ENCODE measurements at regions not wholly inside any gene's neighbourhood (a gene's known extent, or its start where the extent isn't known, plus 50 kb on each side); places are given as distances from the start of the nearest gene placed in this dataset.

DNA sequence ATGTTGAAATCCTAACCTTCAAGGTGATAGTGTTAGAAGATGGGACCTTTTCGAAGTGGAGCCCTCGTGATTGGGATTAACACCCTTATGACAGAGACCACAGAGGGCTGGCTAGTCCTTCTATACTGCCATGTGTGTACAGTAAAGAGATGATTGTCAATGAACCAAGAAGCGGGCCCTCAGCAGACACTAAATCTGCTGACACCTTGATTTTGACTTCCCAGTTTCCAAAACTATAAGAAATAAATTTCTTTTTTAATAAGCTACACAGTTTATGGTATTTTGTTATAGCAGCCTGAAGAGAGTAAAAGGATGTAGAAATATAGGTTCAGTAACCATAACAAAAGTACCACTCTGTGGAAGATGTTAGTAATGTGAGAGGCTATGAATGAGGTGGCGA is 419.0 kb upstream of the NUDT12 start:
- Histone ChIP-seq H3K27me3 (ENCODE audit: control insufficient read depth in 2 of 2, insufficient read depth in 2 of 2, low read length in 2 of 2) (no peaks in the 10 kb centered on the region), H3K36me3 (ENCODE audit: control insufficient read depth in 2 of 2, extremely low read depth in 1 of 2, insufficient read depth in 2 of 2, low read length in 2 of 2) (no peaks in the 10 kb centered on the region), H3K9me3 (replicated peaks; ENCODE audit: control insufficient read depth, insufficient read depth, low read length) (no peaks in the 10 kb centered on the region), H3K79me2 (ENCODE audit: control insufficient read depth, insufficient read depth, low read length) (no peaks in the 10 kb centered on the region), H3K9ac (replicated peaks; ENCODE audit: extremely low read depth, insufficient read depth, low read length) (no peak overlapping the region), H2AFZ (ENCODE audit: low read depth, low read length) (no peak overlapping the region), H3K4me2 (ENCODE audit: insufficient read depth, low read length) (no peak overlapping the region), H3K4me1 (ENCODE audit: control insufficient read depth, extremely low read depth, insufficient read depth, low read length) (no peaks in the 10 kb centered on the region), H3K9me1 (replicated peaks; ENCODE audit: control insufficient read depth, extremely low read depth, insufficient read depth, low read length) (no peaks in the 10 kb centered on the region), H3K27ac (ENCODE audit: insufficient read depth, low read depth, low read length) (no peak overlapping the region), H4K20me1 (replicated peaks; ENCODE audit: control insufficient read depth, extremely low read depth, insufficient read depth, low read length) (no peaks in the 10 kb centered on the region), H3K4me3 (replicated peaks in 1 of 3; ENCODE audit: insufficient read depth in 1 of 3, low read depth in 1 of 3, low read length in 3 of 3) (no peak overlapping the region)
- TF ChIP-seq, protein P1, sequence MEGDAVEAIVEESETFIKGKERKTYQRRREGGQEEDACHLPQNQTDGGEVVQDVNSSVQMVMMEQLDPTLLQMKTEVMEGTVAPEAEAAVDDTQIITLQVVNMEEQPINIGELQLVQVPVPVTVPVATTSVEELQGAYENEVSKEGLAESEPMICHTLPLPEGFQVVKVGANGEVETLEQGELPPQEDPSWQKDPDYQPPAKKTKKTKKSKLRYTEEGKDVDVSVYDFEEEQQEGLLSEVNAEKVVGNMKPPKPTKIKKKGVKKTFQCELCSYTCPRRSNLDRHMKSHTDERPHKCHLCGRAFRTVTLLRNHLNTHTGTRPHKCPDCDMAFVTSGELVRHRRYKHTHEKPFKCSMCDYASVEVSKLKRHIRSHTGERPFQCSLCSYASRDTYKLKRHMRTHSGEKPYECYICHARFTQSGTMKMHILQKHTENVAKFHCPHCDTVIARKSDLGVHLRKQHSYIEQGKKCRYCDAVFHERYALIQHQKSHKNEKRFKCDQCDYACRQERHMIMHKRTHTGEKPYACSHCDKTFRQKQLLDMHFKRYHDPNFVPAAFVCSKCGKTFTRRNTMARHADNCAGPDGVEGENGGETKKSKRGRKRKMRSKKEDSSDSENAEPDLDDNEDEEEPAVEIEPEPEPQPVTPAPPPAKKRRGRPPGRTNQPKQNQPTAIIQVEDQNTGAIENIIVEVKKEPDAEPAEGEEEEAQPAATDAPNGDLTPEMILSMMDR (IDR thresholded peaks at IDR 0.05; ENCODE audit: extremely low read depth in 1 of 2, insufficient read depth in 1 of 2, low read depth in 1 of 2, low read length in 2 of 2): no peak
- TF ChIP-seq JUN (IDR thresholded peaks at IDR 0.05; ENCODE audit: borderline replicate concordance, insufficient read depth, insufficient read length, low read depth) (no peak), POLR2AphosphoS5 (IDR thresholded peaks at IDR 0.05; ENCODE audit: insufficient read depth, low read depth, low read length) (no peak), MYC (IDR thresholded peaks at IDR 0.05; ENCODE audit: low read depth, low read length) (no peak), GATA2 (IDR thresholded peaks at IDR 0.05; ENCODE audit: insufficient read depth, insufficient read length, low read depth, low read length) (no peak), POLR2A (IDR thresholded peaks at IDR 0.05; ENCODE audit: low read depth, low read length) (no peak), FOS (IDR thresholded peaks at IDR 0.05; ENCODE audit: borderline replicate concordance, insufficient read depth, low read length) (no peak), EZH2 (IDR thresholded peaks at IDR 0.05; ENCODE audit: borderline replicate concordance, low read depth, low read length, severe bottlenecking) (no peak)
- TF ChIP-seq, protein P2, sequence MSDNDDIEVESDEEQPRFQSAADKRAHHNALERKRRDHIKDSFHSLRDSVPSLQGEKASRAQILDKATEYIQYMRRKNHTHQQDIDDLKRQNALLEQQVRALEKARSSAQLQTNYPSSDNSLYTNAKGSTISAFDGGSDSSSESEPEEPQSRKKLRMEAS (IDR thresholded peaks at IDR 0.05; ENCODE audit: insufficient read depth, insufficient read length): no peak
- FAIRE-seq: no peak
- dilution Hi-C loops (cut with MboI; ENCODE audit: extremely low pct_ligation_motif_present, low sequenced_read_pairs) (no loop called here), intact Hi-C loops (cut with micrococcal nuclease) (no loop called here)
- DNase-seq (ENCODE audit: low read depth, low spot score): no peak
- CTCF ChIA-PET: no interaction called here
- no TSS peak for BruUV-seq (replicated peaks)
- POLR2A ChIA-PET: no interaction called here

All from endothelial cell of umbilical vein (primary cell).